ENCODE measurements at regions not wholly inside any gene's neighbourhood (a gene's known extent, or its start where the extent isn't known, plus 50 kb on each side); places are given as distances from the start of the nearest gene placed in this dataset.
A peak's percentile ranks its signal among the peaks of the same experiment; 100 is the strongest.

- no TSS peak for BruUV-seq (replicated peaks)
- ATAC-seq (no peak), FAIRE-seq (no peak), DNase-seq (ENCODE audit: low spot score) (no peak)
- Histone ChIP-seq H3K79me2 (ENCODE audit: insufficient read depth, low read length) (no peaks in the 10 kb centered on the region), H3K4me1 (ENCODE audit: insufficient read depth, low read length) (peaks cover 20% of the 10 kb centered on the region), H3K9ac (ENCODE audit: insufficient read depth, low read depth, low read length) (no peak overlapping the region), H3K27me3 (ENCODE audit: control insufficient read depth in 1 of 2, insufficient read depth in 2 of 2, low read length in 2 of 2) (peaks cover 0 to 40% of the 10 kb centered on the region in 2 experiments; a peak in 3 of 5 replicates), H3K36me3 (replicated peaks in 1 of 2; ENCODE audit: control insufficient read depth in 1 of 2, insufficient read depth in 2 of 2, low read length in 2 of 2) (no peaks in the 10 kb centered on the region), H4K20me1 (ENCODE audit: insufficient read depth, low read length) (no peaks in the 10 kb centered on the region), H3K9me3 (ENCODE audit: low read length) (no peaks in the 10 kb centered on the region), H3K4me3 (replicated peaks in 1 of 3; ENCODE audit: insufficient read depth in 1 of 3, low read depth in 2 of 3, low read length in 3 of 3) (no peak overlapping the region), H2AFZ (ENCODE audit: low read length) (no peak overlapping the region), H3K4me2 (ENCODE audit: low read depth, low read length) (no peak overlapping the region), H3K27ac (ENCODE audit: extremely low read length, insufficient read depth, low read length) (no peak overlapping the region)
- intact Hi-C loops (cut with micrococcal nuclease; ENCODE audit: unreplicated experiment), result loop anchor here (2.0 to 5.0 kb wide), 2 partner anchors 153 to 251 kb away; no protein-coding TSS in a partner anchor
- TF ChIP-seq SRSF1 (optimal IDR thresholded peaks at IDR 0.05; ENCODE audit: low read depth, low read length) (no peak), ELF3 (CRISPR knock-in tag; IDR thresholded peaks at IDR 0.05) (no peak)
- CTCF ChIA-PET (ENCODE audit: low intra/inter-chr PET ratio, low total read pairs), result interaction anchor here (0.8 to 2.0 kb wide), 3 partner anchors 105 to 252 kb away, joined by 3 to 8 read pairs (median 5); no protein-coding TSS in a partner anchor
- in situ Hi-C loops (cut with HindIII; ENCODE audit: extremely low pct_ligation_motif_present, low pct_unique_long_range_greater_than_20kb), result loop anchor here (5.0 kb wide), 1 partner anchor 168 kb away; the partner anchor contains the start of gene RUNX3
- POLR2A ChIA-PET, result no interaction called here
- WGBS (ENCODE audit: low lambda C conversion rate), result 26% methylated on average over 9 of the region's 9 CpGs
Measured at GRCh38 chr1:25100151-25100833, 132.0 kb downstream of the SYF2 start.

- no TSS peak for BruUV-seq (replicated peaks)
- in situ Hi-C loops (cut with HindIII; ENCODE audit: extremely low pct_ligation_motif_present, low pct_unique_long_range_greater_than_20kb), result no loop called here
- Histone ChIP-seq H3K4me1 (ENCODE audit: insufficient read depth, low read length) (peaks cover 20% of the 10 kb centered on the region), H2AFZ (ENCODE audit: low read length) (no peak overlapping the region), H3K9ac (ENCODE audit: insufficient read depth, low read depth, low read length) (no peak overlapping the region), H3K9me3 (ENCODE audit: low read length) (no peaks in the 10 kb centered on the region), H4K20me1 (ENCODE audit: insufficient read depth, low read length) (no peaks in the 10 kb centered on the region), H3K36me3 (replicated peaks in 1 of 2; ENCODE audit: control insufficient read depth in 1 of 2, insufficient read depth in 2 of 2, low read length in 2 of 2) (no peaks in the 10 kb centered on the region), H3K27ac (ENCODE audit: extremely low read length, insufficient read depth, low read length) (no peak overlapping the region), H3K4me3 (replicated peaks in 1 of 3; ENCODE audit: insufficient read depth in 1 of 3, low read depth in 2 of 3, low read length in 3 of 3) (no peak overlapping the region), H3K79me2 (ENCODE audit: insufficient read depth, low read length) (no peaks in the 10 kb centered on the region), H3K4me2 (ENCODE audit: low read depth, low read length) (peak overlapping the region; percentile 33; the same call in 1 of the 2 replicates), H3K27me3 (ENCODE audit: control insufficient read depth in 1 of 2, insufficient read depth in 2 of 2, low read length in 2 of 2) (peaks cover 0 to 36% of the 10 kb centered on the region in 2 experiments; a peak in 3 of 5 replicates)
- ChIA-PET POLR2A (no interaction called here), CTCF (ENCODE audit: low intra/inter-chr PET ratio, low total read pairs) (no interaction called here)
- WGBS (ENCODE audit: low lambda C conversion rate), result 1% methylated on average over 11 of the region's 11 CpGs
- ATAC-seq (peak; percentile 76), FAIRE-seq (no peak), DNase-seq (ENCODE audit: low spot score) (peak; percentile 13)
- intact Hi-C loops (cut with micrococcal nuclease; ENCODE audit: unreplicated experiment), result no loop called here
- TF ChIP-seq ZNF607 (CRISPR knock-in tag; IDR thresholded peaks at IDR 0.05; ENCODE audit: borderline replicate concordance) (no peak), E2F2 (CRISPR knock-in tag; IDR thresholded peaks at IDR 0.05; ENCODE audit: borderline replicate concordance) (no peak), AHDC1 (CRISPR knock-in tag; IDR thresholded peaks at IDR 0.05; ENCODE audit: borderline replicate concordance) (no peak), HOXD1 (CRISPR knock-in tag; IDR thresholded peaks at IDR 0.05) (no peak), NRL (CRISPR knock-in tag; IDR thresholded peaks at IDR 0.05; ENCODE audit: borderline replicate concordance) (no peak)
Measured at GRCh38 chr1:25099343-25099951, 132.9 kb downstream of the SYF2 start.

Data from HepG2 (cell line).